ENCODE measurements at regions not wholly inside any gene's neighbourhood (a gene's known extent, or its start where the extent isn't known, plus 50 kb on each side); places are given as distances from the start of the nearest gene placed in this dataset.

- H4K20me1 ChIP-seq (ENCODE audit: insufficient read depth, low read length, poor library complexity, severe bottlenecking), result no peaks in the 10 kb centered on the region
- H3K4me3 ChIP-seq (ENCODE audit: low read length, poor library complexity, severe bottlenecking), result no peak overlapping the region
- H3K9me3 ChIP-seq (ENCODE audit: insufficient read depth, low read depth, low read length), result no peaks in the 10 kb centered on the region
- H2AFZ ChIP-seq (ENCODE audit: low read length), result no peak overlapping the region
- H3K9ac ChIP-seq (ENCODE audit: low read depth, low read length, poor library complexity, severe bottlenecking), result no peak overlapping the region
- no peaks in the 10 kb centered on the region for H3K36me3 ChIP-seq (ENCODE audit: insufficient read depth, low read length)
- no peak overlapping the region for H3K4me2 ChIP-seq (ENCODE audit: low read depth, low read length, poor library complexity, severe bottlenecking)
- H3K4me1 ChIP-seq (ENCODE audit: insufficient read depth, low read length, poor library complexity, severe bottlenecking), result peaks cover 7% of the 10 kb centered on the region
- no peaks in the 10 kb centered on the region for H3F3A ChIP-seq (ENCODE audit: low read depth)
- H3K79me2 ChIP-seq (ENCODE audit: insufficient read depth, low read length), result no peaks in the 10 kb centered on the region
- no peaks in the 10 kb centered on the region for H3K9me2 ChIP-seq (replicated peaks; ENCODE audit: low read depth, low read length)
- no peak for TF ChIP-seq EZH2phosphoT487 (IDR thresholded peaks at IDR 0.05; ENCODE audit: borderline replicate concordance)
- no peak for TF ChIP-seq CTCF (conservative IDR thresholded peaks at IDR 0.05; ENCODE audit: low read length)
- H3K27me3 ChIP-seq (ENCODE audit: insufficient read depth, low read length, poor library complexity, severe bottlenecking), result no peaks in the 10 kb centered on the region
Observed at GRCh38 chr3:161969867-161970266, 473.3 kb downstream of the OTOL1 start.

GRCh38 chr3:161975201-161975600 lies 478.6 kb downstream of the OTOL1 start:
- H3K4me1 ChIP-seq (ENCODE audit: insufficient read depth, low read length, poor library complexity, severe bottlenecking), result peaks cover 7% of the 10 kb centered on the region
- H3K36me3 ChIP-seq (ENCODE audit: insufficient read depth, low read length), result no peaks in the 10 kb centered on the region
- no peaks in the 10 kb centered on the region for H3K27me3 ChIP-seq (ENCODE audit: insufficient read depth, low read length, poor library complexity, severe bottlenecking)
- no peak overlapping the region for H2AFZ ChIP-seq (ENCODE audit: low read length)
- H3F3A ChIP-seq (ENCODE audit: low read depth), result no peaks in the 10 kb centered on the region
- no peaks in the 10 kb centered on the region for H3K9me2 ChIP-seq (replicated peaks; ENCODE audit: low read depth, low read length)
- H3K9ac ChIP-seq (ENCODE audit: low read depth, low read length, poor library complexity, severe bottlenecking), result no peak overlapping the region
- no peak overlapping the region for H3K4me2 ChIP-seq (ENCODE audit: low read depth, low read length, poor library complexity, severe bottlenecking)
- TF ChIP-seq EZH2phosphoT487 (IDR thresholded peaks at IDR 0.05; ENCODE audit: borderline replicate concordance) (no peak), CTCF (conservative IDR thresholded peaks at IDR 0.05; ENCODE audit: low read length) (no peak)
- H3K9me3 ChIP-seq (ENCODE audit: insufficient read depth, low read depth, low read length), result 0 out of 2 replicates have a peak, but pooled peaks cover 3% of the 10 kb centered on the region
- no peaks in the 10 kb centered on the region for H3K79me2 ChIP-seq (ENCODE audit: insufficient read depth, low read length)
- H3K4me3 ChIP-seq (ENCODE audit: low read length, poor library complexity, severe bottlenecking), result no peak overlapping the region
- H4K20me1 ChIP-seq (ENCODE audit: insufficient read depth, low read length, poor library complexity, severe bottlenecking), result no peaks in the 10 kb centered on the region

GRCh38 chr3:161977063-161977462 lies 480.5 kb downstream of the OTOL1 start:
- no peaks in the 10 kb centered on the region for H3K9me2 ChIP-seq (replicated peaks; ENCODE audit: low read depth, low read length)
- no peak overlapping the region for H3K4me3 ChIP-seq (ENCODE audit: low read length, poor library complexity, severe bottlenecking)
- no peaks in the 10 kb centered on the region for H3K36me3 ChIP-seq (ENCODE audit: insufficient read depth, low read length)
- H3K9ac ChIP-seq (ENCODE audit: low read depth, low read length, poor library complexity, severe bottlenecking), result no peak overlapping the region
- H3F3A ChIP-seq (ENCODE audit: low read depth), result no peaks in the 10 kb centered on the region
- H2AFZ ChIP-seq (ENCODE audit: low read length), result no peak overlapping the region
- no peaks in the 10 kb centered on the region for H3K79me2 ChIP-seq (ENCODE audit: insufficient read depth, low read length)
- no peaks in the 10 kb centered on the region for H3K27me3 ChIP-seq (ENCODE audit: insufficient read depth, low read length, poor library complexity, severe bottlenecking)
- no peak for TF ChIP-seq EZH2phosphoT487 (IDR thresholded peaks at IDR 0.05; ENCODE audit: borderline replicate concordance)
- TF ChIP-seq CTCF (conservative IDR thresholded peaks at IDR 0.05; ENCODE audit: low read length), result no peak
- H3K4me2 ChIP-seq (ENCODE audit: low read depth, low read length, poor library complexity, severe bottlenecking), result no peak overlapping the region
- peaks cover 7% of the 10 kb centered on the region for H3K4me1 ChIP-seq (ENCODE audit: insufficient read depth, low read length, poor library complexity, severe bottlenecking)
- no peaks in the 10 kb centered on the region for H4K20me1 ChIP-seq (ENCODE audit: insufficient read depth, low read length, poor library complexity, severe bottlenecking)
- 0 out of 2 replicates have a peak, but pooled peaks cover 3% of the 10 kb centered on the region for H3K9me3 ChIP-seq (ENCODE audit: insufficient read depth, low read depth, low read length)

Measured in Loucy (cell line).